B cell (primary cell): ENCODE measurements at regions not wholly inside any gene's neighbourhood (a gene's known extent, or its start where the extent isn't known, plus 50 kb on each side); places are given as distances from the start of the nearest gene placed in this dataset.

Source experiments
- ATAC-seq: fragments of 200-7000 bp; cut with Tn5 transposase; one replicate; pipeline ENCODE4 v1.10.0; 2021; ENCODE audit warnings: low read depth, mild to moderate bottlenecking, moderate number of reproducible peaks, moderate library complexity
- CTCF ChIA-PET: fragments of 350-600 bp; sonication (Branson Sonifier 250); formaldehyde crosslinking; loops from one replicate; lab custom pipeline; 2021; ENCODE audit warnings: antibody characterized with exemption, inconsistent platforms; lab: Charles Lee
- POLR2A ChIA-PET: fragments of 350-600 bp; sonication (Branson Sonifier 250); formaldehyde crosslinking; loops from one replicate; lab custom pipeline; 2021; ENCODE audit warnings: antibody characterized with exemption; lab: Charles Lee
- DNase-seq: peaks from one replicate; pipeline ENCODE4 v3.0.0; 2013
- H2AFZ ChIP-seq: 2 replicates; pipeline ENCODE4 v1.6.1; 2012; ENCODE audit warnings: mild to moderate bottlenecking, low read depth, low read length; ENCODE audit not compliant: insufficient read depth, poor library complexity, severe bottlenecking
- H3K27ac ChIP-seq, 2 donors: 1 replicate in 1 of 2; 2 replicates in 1 of 2; pipeline ENCODE4 v1.5.1; 2012 to 2013; ENCODE audit warnings: low read length in 2 of 2, mild to moderate bottlenecking in 2 of 2, moderate library complexity in 1 of 2
- H3K27me3 ChIP-seq, 4 experiments: fragments of 200-600 bp in 1 of 4; sonication (generic) in 1 of 4; replicated peaks in 1 of 4; 1 replicate in 2 of 4; 2 replicates in 2 of 4; pipeline versions ENCODE4 v1.6.1 to v1.7.0; 2013 to 2016; ENCODE audit warnings: low read length in 3 of 4, mild to moderate bottlenecking in 2 of 4, mixed read lengths in 1 of 4, moderate library complexity in 1 of 4; ENCODE audit not compliant: insufficient read depth in 4 of 4, control insufficient read depth in 3 of 4; ENCODE audit errors: control extremely low read depth in 1 of 4
- H3K36me3 ChIP-seq, 2 experiments: replicated peaks in 1 of 2; 1 replicate in 1 of 2; 2 replicates in 1 of 2; pipeline versions ENCODE4 v1.6.1 to v1.7.1; 2013; ENCODE audit warnings: low read length in 1 of 2; ENCODE audit not compliant: insufficient read depth in 2 of 2, control insufficient read depth in 1 of 2; ENCODE audit errors: control extremely low read depth in 1 of 2, extremely low read depth in 1 of 2
- H3K4me1 ChIP-seq, 2 donors: fragments of 200-600 bp in 1 of 2; sonication (generic) in 1 of 2; 1 replicate in 1 of 2; 2 replicates in 1 of 2; pipeline versions ENCODE4 v1.5.1 to v1.6.1; 2013 to 2017; ENCODE audit warnings: low read length in 2 of 2; ENCODE audit not compliant: control insufficient read depth in 2 of 2, insufficient read depth in 2 of 2
- H3K4me2 ChIP-seq: replicated peaks from 2 replicates; pipeline ENCODE3; 2012; ENCODE audit warnings: mild to moderate bottlenecking, low read depth, low read length; ENCODE audit not compliant: poor library complexity, severe bottlenecking
- H3K4me3 ChIP-seq, 5 experiments: fragments of 200-600 bp in 1 of 5; sonication (generic) in 1 of 5; 1 replicate in 3 of 5; 2 replicates in 2 of 5; pipeline versions ENCODE4 v1.5.1 to v1.7.0; 2011 to 2016; ENCODE audit warnings: low read length in 4 of 5, mild to moderate bottlenecking in 4 of 5, low read depth in 2 of 5, control low read depth in 1 of 5, moderate library complexity in 1 of 5; ENCODE audit not compliant: insufficient read depth in 1 of 5; ENCODE audit errors: control extremely low read depth in 1 of 5, extremely low read depth in 1 of 5
- H3K79me2 ChIP-seq: fragments of 200-600 bp; sonication (generic); one replicate; pipeline ENCODE4 v1.6.0; 2016; ENCODE audit warnings: low read length; ENCODE audit not compliant: control insufficient read depth, insufficient read depth
- H3K9ac ChIP-seq: fragments of 200-600 bp; sonication (generic); 2 replicates; pipeline ENCODE4 v1.6.1; 2017; ENCODE audit warnings: mild to moderate bottlenecking, low read length, moderate library complexity
- H3K9me3 ChIP-seq, 3 donors: one replicate each; pipeline versions ENCODE4 v1.6.1 to v1.7.1; 2013; ENCODE audit warnings: low read length in 2 of 3; ENCODE audit not compliant: control insufficient read depth in 2 of 3, insufficient read depth in 1 of 3; ENCODE audit errors: control extremely low read depth in 1 of 3
- H4K20me1 ChIP-seq: 2 replicates; pipeline ENCODE4 v1.6.0; 2012; ENCODE audit warnings: mild to moderate bottlenecking, low read length; ENCODE audit not compliant: insufficient read depth, control insufficient read depth, poor library complexity, severe bottlenecking
- H3K27ac Mint-ChIP-seq: one replicate; pipeline ENCODE4 v1.8.0; 2021; ENCODE audit warnings: mixed read lengths
- H3K27me3 Mint-ChIP-seq: one replicate; pipeline ENCODE4 v1.8.0; 2021; ENCODE audit warnings: mixed read lengths
- H3K4me1 Mint-ChIP-seq: one replicate; pipeline ENCODE4 v1.8.0; 2021; ENCODE audit warnings: mixed read lengths
- H3K4me3 Mint-ChIP-seq: one replicate; pipeline ENCODE4 v1.8.0; 2021; ENCODE audit warnings: mixed read lengths
- H3K9me3 Mint-ChIP-seq: one replicate; pipeline ENCODE4 v1.8.0; 2022; ENCODE audit warnings: mixed read lengths; ENCODE audit not compliant: insufficient read depth
- EZH2 ChIP-seq: IDR thresholded peaks from 2 replicates; pipeline ENCODE4 v1.6.1; 2012; ENCODE audit warnings: borderline replicate concordance, low read depth, mild to moderate bottlenecking, moderate library complexity, low read length; ENCODE audit not compliant: insufficient read depth, poor library complexity, severe bottlenecking
- WGBS: methylation state at CpG from one replicate; pipeline ENCODE4 v1.1.5; 2013; ENCODE audit warnings: missing lambda C conversion rate; ENCODE audit not compliant: insufficient coverage; 5-methylcytosine and 5-hydroxymethylcytosine counted together
- intact Hi-C: fragments of 100-400 bp; cut with micrococcal nuclease; formaldehyde crosslinking; loops from one replicate; pipeline ENCODE4 v1.10.0; 2022
- TF ChIP-seq, protein P1 (sequence below): fragments of 200-600 bp; IDR thresholded peaks from one replicate; pipeline ENCODE4 v1.8.0; 2022; ENCODE audit warnings: antibody characterized with exemption, mild to moderate bottlenecking

DNA sequence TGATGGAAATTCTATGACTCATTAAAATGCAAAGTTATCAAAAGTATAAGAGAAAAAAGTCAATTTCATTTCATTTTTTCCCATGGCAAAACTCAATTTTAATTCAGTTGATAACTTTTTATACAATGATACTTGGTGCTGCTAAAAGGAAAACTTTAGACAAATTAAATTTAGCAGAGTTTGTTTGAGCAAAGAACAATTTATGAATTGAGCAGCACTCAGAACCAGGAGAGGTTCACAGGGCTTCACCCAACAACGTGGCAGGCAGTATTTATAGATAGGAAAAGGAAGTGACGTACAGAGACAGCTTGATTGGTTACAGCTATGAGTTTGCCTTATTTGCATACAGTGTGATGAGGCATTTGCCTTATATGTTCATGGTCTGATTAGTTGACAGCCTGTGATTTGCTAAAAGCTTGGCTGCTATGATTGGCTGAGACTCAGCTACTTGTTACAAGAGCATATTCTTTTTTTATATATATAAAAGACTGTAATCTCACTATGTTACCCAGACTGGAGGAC is 157.2 kb upstream of the CELF2 start:
- no peaks in the 10 kb centered on the region for H4K20me1 ChIP-seq
- no peak overlapping the region for H3K4me3 Mint-ChIP-seq
- no peak overlapping the region for H2AFZ ChIP-seq
- H3K27ac ChIP-seq: no peak overlapping the region
- H3K4me3 ChIP-seq: no peak overlapping the region
- no peak for TF ChIP-seq EZH2
- TF ChIP-seq, protein P1, sequence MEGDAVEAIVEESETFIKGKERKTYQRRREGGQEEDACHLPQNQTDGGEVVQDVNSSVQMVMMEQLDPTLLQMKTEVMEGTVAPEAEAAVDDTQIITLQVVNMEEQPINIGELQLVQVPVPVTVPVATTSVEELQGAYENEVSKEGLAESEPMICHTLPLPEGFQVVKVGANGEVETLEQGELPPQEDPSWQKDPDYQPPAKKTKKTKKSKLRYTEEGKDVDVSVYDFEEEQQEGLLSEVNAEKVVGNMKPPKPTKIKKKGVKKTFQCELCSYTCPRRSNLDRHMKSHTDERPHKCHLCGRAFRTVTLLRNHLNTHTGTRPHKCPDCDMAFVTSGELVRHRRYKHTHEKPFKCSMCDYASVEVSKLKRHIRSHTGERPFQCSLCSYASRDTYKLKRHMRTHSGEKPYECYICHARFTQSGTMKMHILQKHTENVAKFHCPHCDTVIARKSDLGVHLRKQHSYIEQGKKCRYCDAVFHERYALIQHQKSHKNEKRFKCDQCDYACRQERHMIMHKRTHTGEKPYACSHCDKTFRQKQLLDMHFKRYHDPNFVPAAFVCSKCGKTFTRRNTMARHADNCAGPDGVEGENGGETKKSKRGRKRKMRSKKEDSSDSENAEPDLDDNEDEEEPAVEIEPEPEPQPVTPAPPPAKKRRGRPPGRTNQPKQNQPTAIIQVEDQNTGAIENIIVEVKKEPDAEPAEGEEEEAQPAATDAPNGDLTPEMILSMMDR: no peak
- no peaks in the 10 kb centered on the region for H3K79me2 ChIP-seq
- H3K27ac Mint-ChIP-seq: no peak overlapping the region
- H3K4me1 Mint-ChIP-seq: no peaks in the 10 kb centered on the region
- ChIA-PET POLR2A (no interaction called here), CTCF (no interaction called here)
- peaks cover 0 to 5% (median 4%) of the 10 kb centered on the region in 3 donors for H3K9me3 ChIP-seq
- peaks cover 4% of the 10 kb centered on the region for H3K27me3 Mint-ChIP-seq
- H3K9me3 Mint-ChIP-seq: no peaks in the 10 kb centered on the region
- intact Hi-C loops: no loop called here
- no peaks in the 10 kb centered on the region for H3K27me3 ChIP-seq
- no peaks in the 10 kb centered on the region for H3K4me1 ChIP-seq
- WGBS: 37% methylated on average over 2 of the region's 2 CpGs
- ATAC-seq: no peak
- H3K4me2 ChIP-seq: no peak overlapping the region
- H3K9ac ChIP-seq: no peak overlapping the region
- no peak for DNase-seq
- no peaks in the 10 kb centered on the region for H3K36me3 ChIP-seq

DNA sequence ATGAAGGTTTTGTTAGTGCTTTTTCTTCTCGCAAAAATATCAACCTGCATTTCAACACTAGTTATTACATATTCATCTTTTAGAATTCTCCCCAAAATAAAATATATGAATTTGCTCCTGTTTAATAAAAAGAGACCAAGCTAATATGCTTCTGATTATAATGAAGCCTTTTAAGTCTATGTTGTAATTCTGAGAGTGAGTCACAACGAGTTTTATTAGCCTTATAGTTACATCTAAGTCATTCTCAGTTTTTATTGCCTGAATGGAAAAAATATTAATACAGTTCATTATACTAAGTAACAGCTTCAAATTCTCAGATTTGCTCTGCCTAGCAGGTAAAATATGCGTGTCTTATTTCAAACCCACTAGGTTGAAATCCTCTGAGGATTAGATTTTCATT is 152.4 kb upstream of the CELF2 start:
- Histone ChIP-seq H4K20me1 (no peaks in the 10 kb centered on the region), H3K9me3 (peaks cover 0 to 5% (median 4%) of the 10 kb centered on the region in 3 donors), H3K4me1 (no peaks in the 10 kb centered on the region), H3K27me3 (no peaks in the 10 kb centered on the region), H3K4me3 (no peak overlapping the region), H3K9ac (no peak overlapping the region), H3K27ac (no peak overlapping the region), H2AFZ (no peak overlapping the region), H3K4me2 (no peak overlapping the region), H3K36me3 (no peaks in the 10 kb centered on the region), H3K79me2 (no peaks in the 10 kb centered on the region)
- intact Hi-C loops: no loop called here
- WGBS: no CpG with 5 or more reads among the region's 3 CpGs
- ChIA-PET CTCF (no interaction called here), POLR2A (no interaction called here)
- Mint-ChIP-seq H3K4me1 (no peaks in the 10 kb centered on the region), H3K27me3 (no peaks in the 10 kb centered on the region), H3K27ac (no peak overlapping the region), H3K9me3 (no peaks in the 10 kb centered on the region), H3K4me3 (no peak overlapping the region)
- TF ChIP-seq, protein P1: no peak
- no peak for TF ChIP-seq EZH2
- DNase-seq (no peak), ATAC-seq (no peak)
